WTC11 (cell line): ENCODE measurements at regions not wholly inside any gene's neighbourhood (a gene's known extent, or its start where the extent isn't known, plus 50 kb on each side); places are given as distances from the start of the nearest gene placed in this dataset.

Source experiments
- ATAC-seq: fragments of 200-7000 bp; cut with Tn5 transposase; 2 replicates; pipeline ENCODE4 v1.10.0; 2021; ENCODE audit warnings: mild to moderate bottlenecking, moderate library complexity
- CTCF ChIA-PET: fragments of 300-600 bp; sonication (Branson Sonifier 250); formaldehyde crosslinking; loops from one replicate; lab custom pipeline; 2021; ENCODE audit warnings: antibody characterized with exemption; lab: Charles Lee
- POLR2A ChIA-PET: fragments of 350-600 bp; sonication (Branson Sonifier 250); formaldehyde crosslinking; loops from one replicate; lab custom pipeline; 2021; ENCODE audit warnings: antibody characterized with exemption; lab: Charles Lee
- DNase-seq: peaks from one replicate; pipeline ENCODE4 v3.0.0; 2021; ENCODE audit warnings: low spot score
- H3K27ac Mint-ChIP-seq: 2 replicates; pipeline ENCODE4 v1.8.0; 2021; ENCODE audit warnings: mixed read lengths
- H3K27me3 Mint-ChIP-seq: 2 replicates; pipeline ENCODE4 v1.8.0; 2021; ENCODE audit warnings: low read depth, mild to moderate bottlenecking, moderate library complexity, mixed read lengths
- H3K36me3 Mint-ChIP-seq: 2 replicates; pipeline ENCODE4 v1.8.0; 2021; ENCODE audit warnings: mixed read lengths
- H3K4me1 Mint-ChIP-seq: 2 replicates; pipeline ENCODE4 v1.8.0; 2022; ENCODE audit warnings: mixed read lengths
- H3K4me3 Mint-ChIP-seq: 2 replicates; pipeline ENCODE4 v1.8.0; 2021; ENCODE audit warnings: mild to moderate bottlenecking, moderate library complexity, mixed read lengths
- H3K9me3 Mint-ChIP-seq: 2 replicates; pipeline ENCODE4 v1.8.0; 2021; ENCODE audit warnings: mixed read lengths
- CBFB ChIP-seq: sonication (generic); formaldehyde crosslinking; IDR thresholded peaks from 2 replicates; pipeline ENCODE4 v1.8.1; 2022; ENCODE audit warnings: mild to moderate bottlenecking, low read depth, missing genetic modification reagents
- CREB1 ChIP-seq: sonication (generic); formaldehyde crosslinking; IDR thresholded peaks from 2 replicates; pipeline ENCODE4 v1.8.0; 2023; ENCODE audit warnings: mild to moderate bottlenecking, missing genetic modification reagents
- CREM ChIP-seq: sonication (generic); formaldehyde crosslinking; IDR thresholded peaks from 2 replicates; pipeline ENCODE4 v1.8.1; 2022; ENCODE audit warnings: mild to moderate bottlenecking, missing genetic modification reagents, moderate library complexity
- ESRRA ChIP-seq: sonication (generic); formaldehyde crosslinking; IDR thresholded peaks from 2 replicates; pipeline ENCODE4 v1.8.1; 2022; ENCODE audit warnings: mild to moderate bottlenecking, missing genetic modification reagents, borderline replicate concordance
- FOXK1 ChIP-seq: sonication (generic); formaldehyde crosslinking; IDR thresholded peaks from 2 replicates; pipeline ENCODE4 v1.8.0; 2022; ENCODE audit warnings: mild to moderate bottlenecking, moderate library complexity, missing genetic modification reagents
- FOXP1 ChIP-seq: sonication (generic); formaldehyde crosslinking; IDR thresholded peaks from 2 replicates; pipeline ENCODE4 v1.8.0; 2022; ENCODE audit warnings: missing genetic modification reagents, mild to moderate bottlenecking, moderate library complexity, borderline replicate concordance
- HMGA2 ChIP-seq: fragments of 250-450 bp; sonication (Bioruptor Pico); IDR thresholded peaks from 2 replicates; pipeline ENCODE4 v1.4.0; 2021; ENCODE audit warnings: mild to moderate bottlenecking, moderate library complexity
- JAZF1 ChIP-seq: fragments of 250-450 bp; sonication (Bioruptor Pico); IDR thresholded peaks from 2 replicates; pipeline ENCODE4 v1.9.0; 2021; ENCODE audit warnings: moderate library complexity, mild to moderate bottlenecking, inconsistent platforms
- OVOL2 ChIP-seq: fragments of 250-450 bp; sonication (Bioruptor Pico); IDR thresholded peaks from 2 replicates; pipeline ENCODE4 v1.9.0; 2021; ENCODE audit warnings: mild to moderate bottlenecking, borderline replicate concordance
- RELA ChIP-seq: sonication (generic); formaldehyde crosslinking; IDR thresholded peaks from 2 replicates; pipeline ENCODE4 v1.8.1; 2022; ENCODE audit warnings: missing genetic modification reagents, mild to moderate bottlenecking, borderline replicate concordance
- SMAD4 ChIP-seq: sonication (generic); formaldehyde crosslinking; IDR thresholded peaks from 2 replicates; pipeline ENCODE4 v1.8.0; 2022; ENCODE audit warnings: mild to moderate bottlenecking, missing genetic modification reagents
- SOX15 ChIP-seq: fragments of 250-450 bp; sonication (Bioruptor Pico); IDR thresholded peaks from 2 replicates; pipeline ENCODE4 v1.9.0; 2021; ENCODE audit warnings: mild to moderate bottlenecking
- SP1 ChIP-seq: sonication (generic); formaldehyde crosslinking; conservative IDR thresholded peaks from 2 replicates; pipeline ENCODE4 v1.8.1; 2022; ENCODE audit warnings: missing genetic modification reagents
- TCF7 ChIP-seq: sonication (generic); formaldehyde crosslinking; IDR thresholded peaks from 2 replicates; pipeline ENCODE4 v1.8.0; 2022; ENCODE audit warnings: mild to moderate bottlenecking, low read depth, missing genetic modification reagents, moderate library complexity
- ZNF121 ChIP-seq: sonication (generic); formaldehyde crosslinking; IDR thresholded peaks from 2 replicates; pipeline ENCODE4 v1.8.0; 2023; ENCODE audit warnings: missing genetic modification reagents
- ZNF138 ChIP-seq: sonication (generic); formaldehyde crosslinking; conservative IDR thresholded peaks from 2 replicates; pipeline ENCODE4 v1.8.1; 2022; ENCODE audit warnings: mild to moderate bottlenecking, moderate library complexity, missing genetic modification reagents
- ZNF263 ChIP-seq: sonication (generic); formaldehyde crosslinking; IDR thresholded peaks from 2 replicates; pipeline ENCODE4 v1.8.1; 2022; ENCODE audit warnings: low read depth, mild to moderate bottlenecking, moderate library complexity, missing genetic modification reagents
- ZNF396 ChIP-seq: fragments of 250-450 bp; sonication (Bioruptor Pico); IDR thresholded peaks from 2 replicates; pipeline ENCODE4 v1.8.0; 2021; ENCODE audit warnings: mild to moderate bottlenecking, moderate library complexity, borderline replicate concordance
- ZNF416 ChIP-seq: fragments of 250-450 bp; sonication (Bioruptor Pico); IDR thresholded peaks from 2 replicates; pipeline ENCODE4 v1.9.0; 2021; ENCODE audit warnings: mild to moderate bottlenecking, inconsistent platforms
- ZNF671 ChIP-seq: fragments of 250-450 bp; sonication (Bioruptor Pico); IDR thresholded peaks from 2 replicates; pipeline ENCODE4 v1.8.0; 2021; ENCODE audit warnings: mild to moderate bottlenecking
- TF ChIP-seq, protein P1 (sequence below): sonication (generic); formaldehyde crosslinking; IDR thresholded peaks from 2 replicates; pipeline ENCODE4 v1.8.0; 2023; ENCODE audit warnings: missing genetic modification reagents, mild to moderate bottlenecking, borderline replicate concordance
- TF ChIP-seq, protein P2 (sequence below): sonication (generic); formaldehyde crosslinking; IDR thresholded peaks from 2 replicates; pipeline ENCODE4 v1.8.1; 2023; ENCODE audit warnings: mild to moderate bottlenecking, missing genetic modification reagents, moderate library complexity
- TF ChIP-seq, protein P3 (sequence below): sonication (generic); formaldehyde crosslinking; IDR thresholded peaks from 2 replicates; pipeline ENCODE4 v1.8.1; 2023; ENCODE audit warnings: mild to moderate bottlenecking, missing genetic modification reagents
- TF ChIP-seq, protein P4 (sequence below): sonication (generic); formaldehyde crosslinking; conservative IDR thresholded peaks from 2 replicates; pipeline ENCODE4 v1.8.1; 2022; ENCODE audit warnings: mild to moderate bottlenecking, missing genetic modification reagents
- TF ChIP-seq, protein P5 (sequence below): sonication (generic); formaldehyde crosslinking; IDR thresholded peaks from 2 replicates; pipeline ENCODE4 v1.8.1; 2023; ENCODE audit warnings: mild to moderate bottlenecking, moderate library complexity, missing genetic modification reagents
- TF ChIP-seq, protein P6 (sequence below): sonication (generic); formaldehyde crosslinking; IDR thresholded peaks from 2 replicates; pipeline ENCODE4 v1.8.0; 2022; ENCODE audit warnings: mild to moderate bottlenecking, missing genetic modification reagents
- TF ChIP-seq, protein P7 (sequence below): sonication (generic); formaldehyde crosslinking; IDR thresholded peaks from 2 replicates; pipeline ENCODE4 v1.8.1; 2022; ENCODE audit warnings: mild to moderate bottlenecking, missing genetic modification reagents, moderate library complexity, borderline replicate concordance
- TF ChIP-seq, protein P8 (sequence below): sonication (generic); formaldehyde crosslinking; IDR thresholded peaks from 2 replicates; pipeline ENCODE4 v1.8.0; 2023; ENCODE audit warnings: missing genetic modification reagents

DNA sequence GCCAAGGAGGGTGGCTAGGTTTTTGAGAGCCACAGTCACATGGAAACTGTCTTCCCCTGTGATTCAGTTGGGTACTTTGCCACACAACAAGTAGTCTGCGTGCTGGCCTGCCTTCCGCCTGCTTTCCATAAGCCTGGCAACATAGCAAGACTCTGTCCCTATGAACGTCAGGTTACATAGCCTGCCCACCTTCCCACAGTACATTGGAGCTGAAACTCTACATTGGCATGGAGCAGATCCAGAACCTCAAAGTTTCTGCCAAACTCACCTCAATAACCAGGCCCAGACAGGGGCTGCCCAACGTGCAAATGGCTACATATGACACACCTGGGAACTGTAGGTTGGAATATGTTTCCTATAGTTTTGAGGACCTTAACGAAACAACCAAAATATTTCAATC is 140.6 kb upstream of the PRICKLE2 start:
- TF ChIP-seq ZNF396 (CRISPR knock-in tag) = no peak
- no peak for TF ChIP-seq TCF7 (CRISPR knock-in tag)
- TF ChIP-seq SOX15 (CRISPR knock-in tag) = no peak
- TF ChIP-seq SP1 = no peak
- TF ChIP-seq, protein P1, sequence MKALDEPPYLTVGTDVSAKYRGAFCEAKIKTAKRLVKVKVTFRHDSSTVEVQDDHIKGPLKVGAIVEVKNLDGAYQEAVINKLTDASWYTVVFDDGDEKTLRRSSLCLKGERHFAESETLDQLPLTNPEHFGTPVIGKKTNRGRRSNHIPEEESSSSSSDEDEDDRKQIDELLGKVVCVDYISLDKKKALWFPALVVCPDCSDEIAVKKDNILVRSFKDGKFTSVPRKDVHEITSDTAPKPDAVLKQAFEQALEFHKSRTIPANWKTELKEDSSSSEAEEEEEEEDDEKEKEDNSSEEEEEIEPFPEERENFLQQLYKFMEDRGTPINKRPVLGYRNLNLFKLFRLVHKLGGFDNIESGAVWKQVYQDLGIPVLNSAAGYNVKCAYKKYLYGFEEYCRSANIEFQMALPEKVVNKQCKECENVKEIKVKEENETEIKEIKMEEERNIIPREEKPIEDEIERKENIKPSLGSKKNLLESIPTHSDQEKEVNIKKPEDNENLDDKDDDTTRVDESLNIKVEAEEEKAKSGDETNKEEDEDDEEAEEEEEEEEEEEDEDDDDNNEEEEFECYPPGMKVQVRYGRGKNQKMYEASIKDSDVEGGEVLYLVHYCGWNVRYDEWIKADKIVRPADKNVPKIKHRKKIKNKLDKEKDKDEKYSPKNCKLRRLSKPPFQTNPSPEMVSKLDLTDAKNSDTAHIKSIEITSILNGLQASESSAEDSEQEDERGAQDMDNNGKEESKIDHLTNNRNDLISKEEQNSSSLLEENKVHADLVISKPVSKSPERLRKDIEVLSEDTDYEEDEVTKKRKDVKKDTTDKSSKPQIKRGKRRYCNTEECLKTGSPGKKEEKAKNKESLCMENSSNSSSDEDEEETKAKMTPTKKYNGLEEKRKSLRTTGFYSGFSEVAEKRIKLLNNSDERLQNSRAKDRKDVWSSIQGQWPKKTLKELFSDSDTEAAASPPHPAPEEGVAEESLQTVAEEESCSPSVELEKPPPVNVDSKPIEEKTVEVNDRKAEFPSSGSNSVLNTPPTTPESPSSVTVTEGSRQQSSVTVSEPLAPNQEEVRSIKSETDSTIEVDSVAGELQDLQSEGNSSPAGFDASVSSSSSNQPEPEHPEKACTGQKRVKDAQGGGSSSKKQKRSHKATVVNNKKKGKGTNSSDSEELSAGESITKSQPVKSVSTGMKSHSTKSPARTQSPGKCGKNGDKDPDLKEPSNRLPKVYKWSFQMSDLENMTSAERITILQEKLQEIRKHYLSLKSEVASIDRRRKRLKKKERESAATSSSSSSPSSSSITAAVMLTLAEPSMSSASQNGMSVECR (CRISPR knock-in tag) = no peak
- TF ChIP-seq ZNF416 = no peak
- TF ChIP-seq FOXP1 = no peak
- TF ChIP-seq, protein P2, sequence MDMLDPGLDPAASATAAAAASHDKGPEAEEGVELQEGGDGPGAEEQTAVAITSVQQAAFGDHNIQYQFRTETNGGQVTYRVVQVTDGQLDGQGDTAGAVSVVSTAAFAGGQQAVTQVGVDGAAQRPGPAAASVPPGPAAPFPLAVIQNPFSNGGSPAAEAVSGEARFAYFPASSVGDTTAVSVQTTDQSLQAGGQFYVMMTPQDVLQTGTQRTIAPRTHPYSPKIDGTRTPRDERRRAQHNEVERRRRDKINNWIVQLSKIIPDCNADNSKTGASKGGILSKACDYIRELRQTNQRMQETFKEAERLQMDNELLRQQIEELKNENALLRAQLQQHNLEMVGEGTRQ (CRISPR knock-in tag) = no peak
- no peak for TF ChIP-seq ZNF671
- TF ChIP-seq RELA (CRISPR knock-in tag) = no peak
- TF ChIP-seq CREB1 (CRISPR knock-in tag) = no peak
- TF ChIP-seq CREM (CRISPR knock-in tag) = no peak
- TF ChIP-seq, protein P3, sequence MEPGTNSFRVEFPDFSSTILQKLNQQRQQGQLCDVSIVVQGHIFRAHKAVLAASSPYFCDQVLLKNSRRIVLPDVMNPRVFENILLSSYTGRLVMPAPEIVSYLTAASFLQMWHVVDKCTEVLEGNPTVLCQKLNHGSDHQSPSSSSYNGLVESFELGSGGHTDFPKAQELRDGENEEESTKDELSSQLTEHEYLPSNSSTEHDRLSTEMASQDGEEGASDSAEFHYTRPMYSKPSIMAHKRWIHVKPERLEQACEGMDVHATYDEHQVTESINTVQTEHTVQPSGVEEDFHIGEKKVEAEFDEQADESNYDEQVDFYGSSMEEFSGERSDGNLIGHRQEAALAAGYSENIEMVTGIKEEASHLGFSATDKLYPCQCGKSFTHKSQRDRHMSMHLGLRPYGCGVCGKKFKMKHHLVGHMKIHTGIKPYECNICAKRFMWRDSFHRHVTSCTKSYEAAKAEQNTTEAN (CRISPR knock-in tag) = no peak
- TF ChIP-seq, protein P4, sequence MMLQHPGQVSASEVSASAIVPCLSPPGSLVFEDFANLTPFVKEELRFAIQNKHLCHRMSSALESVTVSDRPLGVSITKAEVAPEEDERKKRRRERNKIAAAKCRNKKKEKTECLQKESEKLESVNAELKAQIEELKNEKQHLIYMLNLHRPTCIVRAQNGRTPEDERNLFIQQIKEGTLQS (CRISPR knock-in tag) = no peak
- TF ChIP-seq ESRRA (CRISPR knock-in tag) = no peak
- TF ChIP-seq ZNF121 = no peak
- TF ChIP-seq SMAD4 = no peak
- no peak for TF ChIP-seq CBFB
- ATAC-seq (no peak), DNase-seq (no peak)
- no peak overlapping the region for H3K4me3 Mint-ChIP-seq
- ChIA-PET POLR2A (no interaction called here), CTCF (no interaction called here)
- H3K36me3 Mint-ChIP-seq = no peaks in the 10 kb centered on the region
- no peak overlapping the region for H3K27ac Mint-ChIP-seq
- H3K4me1 Mint-ChIP-seq = peaks cover 2% of the 10 kb centered on the region; the same call in 1 of the 2 replicates
- H3K9me3 Mint-ChIP-seq = no peaks in the 10 kb centered on the region
- H3K27me3 Mint-ChIP-seq = no peaks in the 10 kb centered on the region

DNA sequence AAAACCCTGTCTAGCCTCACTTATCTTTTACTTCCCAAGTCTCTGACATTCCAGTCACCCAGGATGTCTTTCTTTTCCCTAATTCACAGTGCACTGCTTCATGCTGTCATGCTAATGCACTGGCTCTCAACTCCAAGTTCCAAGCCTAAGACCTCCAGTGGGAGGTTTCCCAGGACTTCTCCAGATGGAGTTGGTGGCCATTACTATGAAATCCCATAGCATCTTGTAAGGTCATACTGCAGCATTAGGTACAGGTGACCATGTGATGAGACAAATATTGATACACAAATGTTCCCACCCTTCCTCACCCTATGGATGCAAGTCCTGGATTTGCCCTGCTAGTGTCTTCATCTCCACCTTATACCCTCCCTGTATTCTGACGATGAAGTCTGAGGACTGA is 138.6 kb upstream of the PRICKLE2 start:
- H3K36me3 Mint-ChIP-seq = no peaks in the 10 kb centered on the region
- DNase-seq = no peak
- no peak overlapping the region for H3K27ac Mint-ChIP-seq
- no peaks in the 10 kb centered on the region for H3K27me3 Mint-ChIP-seq
- peaks cover 5% of the 10 kb centered on the region for H3K4me1 Mint-ChIP-seq
- CTCF ChIA-PET = no interaction called here
- no peak overlapping the region for H3K4me3 Mint-ChIP-seq
- no peak for ATAC-seq
- H3K9me3 Mint-ChIP-seq = no peaks in the 10 kb centered on the region
- POLR2A ChIA-PET = no interaction called here
- TF ChIP-seq FOXK1 (CRISPR knock-in tag) (no peak), OVOL2 (no peak), JAZF1 (CRISPR knock-in tag) (no peak), ZNF263 (CRISPR knock-in tag) (no peak), HMGA2 (no peak), ZNF138 (CRISPR knock-in tag) (no peak), SOX15 (CRISPR knock-in tag) (no peak)
- TF ChIP-seq, protein P5, sequence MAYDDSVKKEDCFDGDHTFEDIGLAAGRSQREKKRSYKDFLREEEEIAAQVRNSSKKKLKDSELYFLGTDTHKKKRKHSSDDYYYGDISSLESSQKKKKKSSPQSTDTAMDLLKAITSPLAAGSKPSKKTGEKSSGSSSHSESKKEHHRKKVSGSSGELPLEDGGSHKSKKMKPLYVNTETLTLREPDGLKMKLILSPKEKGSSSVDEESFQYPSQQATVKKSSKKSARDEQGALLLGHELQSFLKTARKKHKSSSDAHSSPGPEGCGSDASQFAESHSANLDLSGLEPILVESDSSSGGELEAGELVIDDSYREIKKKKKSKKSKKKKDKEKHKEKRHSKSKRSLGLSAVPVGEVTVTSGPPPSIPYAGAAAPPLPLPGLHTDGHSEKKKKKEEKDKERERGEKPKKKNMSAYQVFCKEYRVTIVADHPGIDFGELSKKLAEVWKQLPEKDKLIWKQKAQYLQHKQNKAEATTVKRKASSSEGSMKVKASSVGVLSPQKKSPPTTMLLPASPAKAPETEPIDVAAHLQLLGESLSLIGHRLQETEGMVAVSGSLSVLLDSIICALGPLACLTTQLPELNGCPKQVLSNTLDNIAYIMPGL (CRISPR knock-in tag) = no peak
- TF ChIP-seq, protein P6, sequence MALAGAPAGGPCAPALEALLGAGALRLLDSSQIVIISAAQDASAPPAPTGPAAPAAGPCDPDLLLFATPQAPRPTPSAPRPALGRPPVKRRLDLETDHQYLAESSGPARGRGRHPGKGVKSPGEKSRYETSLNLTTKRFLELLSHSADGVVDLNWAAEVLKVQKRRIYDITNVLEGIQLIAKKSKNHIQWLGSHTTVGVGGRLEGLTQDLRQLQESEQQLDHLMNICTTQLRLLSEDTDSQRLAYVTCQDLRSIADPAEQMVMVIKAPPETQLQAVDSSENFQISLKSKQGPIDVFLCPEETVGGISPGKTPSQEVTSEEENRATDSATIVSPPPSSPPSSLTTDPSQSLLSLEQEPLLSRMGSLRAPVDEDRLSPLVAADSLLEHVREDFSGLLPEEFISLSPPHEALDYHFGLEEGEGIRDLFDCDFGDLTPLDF = no peak
- TF ChIP-seq, protein P7, sequence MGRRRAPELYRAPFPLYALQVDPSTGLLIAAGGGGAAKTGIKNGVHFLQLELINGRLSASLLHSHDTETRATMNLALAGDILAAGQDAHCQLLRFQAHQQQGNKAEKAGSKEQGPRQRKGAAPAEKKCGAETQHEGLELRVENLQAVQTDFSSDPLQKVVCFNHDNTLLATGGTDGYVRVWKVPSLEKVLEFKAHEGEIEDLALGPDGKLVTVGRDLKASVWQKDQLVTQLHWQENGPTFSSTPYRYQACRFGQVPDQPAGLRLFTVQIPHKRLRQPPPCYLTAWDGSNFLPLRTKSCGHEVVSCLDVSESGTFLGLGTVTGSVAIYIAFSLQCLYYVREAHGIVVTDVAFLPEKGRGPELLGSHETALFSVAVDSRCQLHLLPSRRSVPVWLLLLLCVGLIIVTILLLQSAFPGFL (CRISPR knock-in tag) = no peak
- TF ChIP-seq, protein P8, sequence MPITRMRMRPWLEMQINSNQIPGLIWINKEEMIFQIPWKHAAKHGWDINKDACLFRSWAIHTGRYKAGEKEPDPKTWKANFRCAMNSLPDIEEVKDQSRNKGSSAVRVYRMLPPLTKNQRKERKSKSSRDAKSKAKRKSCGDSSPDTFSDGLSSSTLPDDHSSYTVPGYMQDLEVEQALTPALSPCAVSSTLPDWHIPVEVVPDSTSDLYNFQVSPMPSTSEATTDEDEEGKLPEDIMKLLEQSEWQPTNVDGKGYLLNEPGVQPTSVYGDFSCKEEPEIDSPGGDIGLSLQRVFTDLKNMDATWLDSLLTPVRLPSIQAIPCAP (CRISPR knock-in tag) = no peak
